PFSK-1 (cell line): ENCODE measurements at regions not wholly inside any gene's neighbourhood (a gene's known extent, or its start where the extent isn't known, plus 50 kb on each side); places are given as distances from the start of the nearest gene placed in this dataset.

ENCODE experiments used
- FOXP2 ChIP-seq: optimal IDR thresholded peaks from 2 replicates; pipeline ENCODE3; 2011; ENCODE audit warnings: borderline replicate concordance, control low read depth, inconsistent platforms; ENCODE audit not compliant: insufficient read depth; ENCODE audit errors: extremely low read length, extremely low read depth
- POLR2AphosphoS5 ChIP-seq: IDR thresholded peaks from 2 replicates; pipeline ENCODE4 v1.6.1; 2012; ENCODE audit warnings: low read depth, mild to moderate bottlenecking, control low read depth, low read length, moderate library complexity
- SIN3A ChIP-seq: IDR thresholded peaks from 2 replicates; pipeline ENCODE4 v1.6.1; 2012; ENCODE audit warnings: mild to moderate bottlenecking, low read length, moderate library complexity, borderline replicate concordance; ENCODE audit not compliant: insufficient read depth
- TAF1 ChIP-seq: IDR thresholded peaks from 2 replicates; pipeline ENCODE4 v1.6.1; 2012; ENCODE audit warnings: low read length, control low read depth, borderline replicate concordance; ENCODE audit not compliant: insufficient read depth
- TF ChIP-seq, protein P1 (sequence below), 2 experiments: IDR thresholded peaks; 2 replicates each; pipeline versions ENCODE4 v1.6.1 to v1.8.0; 2011 to 2012; ENCODE audit warnings: low read depth in 2 of 2, low read length in 2 of 2, control low read depth in 1 of 2, inconsistent platforms in 1 of 2, mild to moderate bottlenecking in 1 of 2, moderate library complexity in 1 of 2; ENCODE audit not compliant: insufficient read depth in 1 of 2

DNA sequence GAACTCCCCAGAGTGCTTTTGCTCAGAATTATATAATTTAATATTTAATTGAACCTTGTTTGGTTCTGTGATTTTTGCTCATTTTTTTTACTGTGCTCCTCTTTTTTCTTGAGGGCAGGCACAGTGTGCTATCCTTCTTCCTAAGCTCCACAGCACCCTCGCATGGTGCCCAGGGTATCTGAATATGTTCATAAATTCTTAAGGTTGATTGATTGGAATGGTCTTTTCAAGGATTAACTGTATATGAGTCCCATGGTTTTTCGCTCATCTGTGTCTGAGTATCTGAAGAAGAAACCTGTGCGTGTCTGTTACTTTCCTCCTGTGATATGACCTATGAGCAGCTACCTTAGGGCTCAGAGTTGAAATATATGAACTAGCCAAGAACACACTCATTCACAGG lies 393.7 kb downstream of the HLX start:
- TF ChIP-seq SIN3A = no peak
- no peak for TF ChIP-seq TAF1
- no peak for TF ChIP-seq FOXP2
- TF ChIP-seq, protein P1, sequence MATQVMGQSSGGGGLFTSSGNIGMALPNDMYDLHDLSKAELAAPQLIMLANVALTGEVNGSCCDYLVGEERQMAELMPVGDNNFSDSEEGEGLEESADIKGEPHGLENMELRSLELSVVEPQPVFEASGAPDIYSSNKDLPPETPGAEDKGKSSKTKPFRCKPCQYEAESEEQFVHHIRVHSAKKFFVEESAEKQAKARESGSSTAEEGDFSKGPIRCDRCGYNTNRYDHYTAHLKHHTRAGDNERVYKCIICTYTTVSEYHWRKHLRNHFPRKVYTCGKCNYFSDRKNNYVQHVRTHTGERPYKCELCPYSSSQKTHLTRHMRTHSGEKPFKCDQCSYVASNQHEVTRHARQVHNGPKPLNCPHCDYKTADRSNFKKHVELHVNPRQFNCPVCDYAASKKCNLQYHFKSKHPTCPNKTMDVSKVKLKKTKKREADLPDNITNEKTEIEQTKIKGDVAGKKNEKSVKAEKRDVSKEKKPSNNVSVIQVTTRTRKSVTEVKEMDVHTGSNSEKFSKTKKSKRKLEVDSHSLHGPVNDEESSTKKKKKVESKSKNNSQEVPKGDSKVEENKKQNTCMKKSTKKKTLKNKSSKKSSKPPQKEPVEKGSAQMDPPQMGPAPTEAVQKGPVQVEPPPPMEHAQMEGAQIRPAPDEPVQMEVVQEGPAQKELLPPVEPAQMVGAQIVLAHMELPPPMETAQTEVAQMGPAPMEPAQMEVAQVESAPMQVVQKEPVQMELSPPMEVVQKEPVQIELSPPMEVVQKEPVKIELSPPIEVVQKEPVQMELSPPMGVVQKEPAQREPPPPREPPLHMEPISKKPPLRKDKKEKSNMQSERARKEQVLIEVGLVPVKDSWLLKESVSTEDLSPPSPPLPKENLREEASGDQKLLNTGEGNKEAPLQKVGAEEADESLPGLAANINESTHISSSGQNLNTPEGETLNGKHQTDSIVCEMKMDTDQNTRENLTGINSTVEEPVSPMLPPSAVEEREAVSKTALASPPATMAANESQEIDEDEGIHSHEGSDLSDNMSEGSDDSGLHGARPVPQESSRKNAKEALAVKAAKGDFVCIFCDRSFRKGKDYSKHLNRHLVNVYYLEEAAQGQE (IDR thresholded peaks at IDR 0.05; ENCODE audit: insufficient read depth in 1 of 2, low read depth in 2 of 2, low read length in 2 of 2) = no peak
- no peak for TF ChIP-seq POLR2AphosphoS5

DNA sequence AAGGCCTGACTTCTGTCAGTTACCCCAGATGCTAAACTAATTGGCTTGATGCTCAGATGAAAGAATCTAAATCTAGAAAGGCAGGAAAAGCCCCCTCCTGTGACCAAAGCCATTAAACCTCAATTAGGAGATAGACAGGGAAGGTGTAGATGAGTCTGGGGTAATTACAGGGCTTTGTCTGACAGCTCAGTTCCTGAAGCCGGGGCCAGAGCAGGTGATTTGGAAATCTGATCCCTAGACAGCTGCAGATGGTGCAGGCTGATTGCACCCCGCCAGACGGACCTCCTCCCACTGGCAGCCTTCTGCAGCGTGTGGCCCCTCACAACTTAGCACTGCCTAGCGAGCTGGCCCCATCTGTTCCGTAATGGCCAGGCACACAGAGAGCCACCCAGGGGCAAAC lies 395.1 kb downstream of the HLX start:
- TF ChIP-seq FOXP2 (no peak), TAF1 (no peak), POLR2AphosphoS5 (no peak), SIN3A (no peak)
- TF ChIP-seq, protein P1 (IDR thresholded peaks at IDR 0.05; ENCODE audit: insufficient read depth in 1 of 2, low read depth in 2 of 2, low read length in 2 of 2) = no peak

DNA sequence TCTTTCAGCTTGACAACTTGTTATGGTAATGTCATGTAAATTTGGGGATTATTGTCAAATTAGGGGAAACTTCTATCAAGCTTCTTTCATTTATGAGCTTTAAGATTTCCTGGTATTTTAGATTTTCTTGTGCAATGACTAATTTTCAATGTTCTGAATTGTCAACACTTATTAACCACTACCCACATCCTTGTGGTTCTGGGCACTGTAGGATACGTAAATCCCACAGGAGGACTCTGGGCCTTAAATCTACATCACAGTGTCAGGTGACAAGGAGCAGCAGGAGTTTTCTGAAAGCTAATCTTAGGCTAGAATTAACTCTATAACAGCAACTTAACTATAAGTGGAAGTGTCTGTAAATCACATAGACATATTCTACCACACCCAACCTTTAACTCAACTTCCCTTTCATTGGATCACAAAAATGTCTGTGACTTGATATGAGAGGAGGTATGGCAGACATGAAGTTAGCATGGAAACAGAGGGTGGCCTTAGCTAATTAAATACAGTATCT lies 397.7 kb downstream of the HLX start:
- TF ChIP-seq POLR2AphosphoS5 (no peak), TAF1 (no peak), FOXP2 (no peak), SIN3A (no peak)
- TF ChIP-seq, protein P1 (IDR thresholded peaks at IDR 0.05; ENCODE audit: insufficient read depth in 1 of 2, low read depth in 2 of 2, low read length in 2 of 2) = no peak

- TF ChIP-seq SIN3A (no peak), POLR2AphosphoS5 (no peak), TAF1 (no peak), FOXP2 (no peak)
- TF ChIP-seq, protein P1 (IDR thresholded peaks at IDR 0.05; ENCODE audit: insufficient read depth in 1 of 2, low read depth in 2 of 2, low read length in 2 of 2) = no peak
Observed at GRCh38 chr1:221279146-221279545, 399.9 kb downstream of the HLX start.

- TF ChIP-seq, protein P1 (IDR thresholded peaks at IDR 0.05; ENCODE audit: insufficient read depth in 1 of 2, low read depth in 2 of 2, low read length in 2 of 2) = no peak
- no peak for TF ChIP-seq FOXP2
Observed at GRCh38 chr1:221283532-221283931, 404.3 kb downstream of the HLX start.
